Peyer's patch (tissue), 4 donors: ENCODE measurements at regions not wholly inside any gene's neighbourhood (a gene's known extent, or its start where the extent isn't known, plus 50 kb on each side); places are given as distances from the start of the nearest gene placed in this dataset.

Source experiments
- CTCF ChIP-seq, 6 experiments: fragments of 450-650 bp in 4 of 6; fragments of 200-600 bp in 2 of 6; sonication (generic) in 1 of 6; IDR thresholded peaks; one replicate each; pipeline ENCODE4 v1.5.1; 2017 to 2019; ENCODE audit warnings: antibody characterized with exemption in 6 of 6, mild to moderate bottlenecking in 3 of 6, moderate library complexity in 1 of 6
- POLR2A ChIP-seq, 2 donors: fragments of 450-650 bp; IDR thresholded peaks; one replicate each; pipeline ENCODE4 v1.5.1; 2017; ENCODE audit warnings: antibody characterized with exemption in 2 of 2, mild to moderate bottlenecking in 2 of 2, moderate library complexity in 2 of 2

GRCh38 chr12:80018119-80018518 is 81.2 kb upstream of the OTOGL start:
- no peak for TF ChIP-seq CTCF (IDR thresholded peaks at IDR 0.05)
- no peak for TF ChIP-seq POLR2A (IDR thresholded peaks at IDR 0.05)
